ENCODE measurements at regions not wholly inside any gene's neighbourhood (a gene's known extent, or its start where the extent isn't known, plus 50 kb on each side); places are given as distances from the start of the nearest gene placed in this dataset.

GRCh38 chr4:126027601-126028000 is 712.8 kb downstream of the FAT4 start:
- Histone ChIP-seq H3K9ac (ENCODE audit: insufficient read depth in 1 of 2, low read length in 2 of 2) (no peak overlapping the region), H3K27me3 (ENCODE audit: control insufficient read depth in 3 of 3, insufficient read depth in 3 of 3, low read length in 2 of 3) (no peaks in the 10 kb centered on the region), H3K36me3 (ENCODE audit: control insufficient read depth in 4 of 4, insufficient read depth in 4 of 4, low read length in 4 of 4) (no peaks in the 10 kb centered on the region), H3K9me3 (ENCODE audit: control insufficient read depth in 4 of 4, insufficient read depth in 3 of 4, low read length in 3 of 4) (peaks cover 0 to 2% (median 0%) of the 10 kb centered on the region in 4 donors), H3K4me1 (ENCODE audit: control insufficient read depth in 5 of 5, insufficient read depth in 5 of 5, low read length in 5 of 5) (peaks cover 0 to 27% (median 3%) of the 10 kb centered on the region in 5 donors), H3K27ac (ENCODE audit: low read depth in 1 of 2, low read length in 1 of 2) (no peak overlapping the region), H3K4me3 (no peak overlapping the region)
- peak in 1 of 3 donors; percentile 62 for DNase-seq
- TF ChIP-seq, protein P1, sequence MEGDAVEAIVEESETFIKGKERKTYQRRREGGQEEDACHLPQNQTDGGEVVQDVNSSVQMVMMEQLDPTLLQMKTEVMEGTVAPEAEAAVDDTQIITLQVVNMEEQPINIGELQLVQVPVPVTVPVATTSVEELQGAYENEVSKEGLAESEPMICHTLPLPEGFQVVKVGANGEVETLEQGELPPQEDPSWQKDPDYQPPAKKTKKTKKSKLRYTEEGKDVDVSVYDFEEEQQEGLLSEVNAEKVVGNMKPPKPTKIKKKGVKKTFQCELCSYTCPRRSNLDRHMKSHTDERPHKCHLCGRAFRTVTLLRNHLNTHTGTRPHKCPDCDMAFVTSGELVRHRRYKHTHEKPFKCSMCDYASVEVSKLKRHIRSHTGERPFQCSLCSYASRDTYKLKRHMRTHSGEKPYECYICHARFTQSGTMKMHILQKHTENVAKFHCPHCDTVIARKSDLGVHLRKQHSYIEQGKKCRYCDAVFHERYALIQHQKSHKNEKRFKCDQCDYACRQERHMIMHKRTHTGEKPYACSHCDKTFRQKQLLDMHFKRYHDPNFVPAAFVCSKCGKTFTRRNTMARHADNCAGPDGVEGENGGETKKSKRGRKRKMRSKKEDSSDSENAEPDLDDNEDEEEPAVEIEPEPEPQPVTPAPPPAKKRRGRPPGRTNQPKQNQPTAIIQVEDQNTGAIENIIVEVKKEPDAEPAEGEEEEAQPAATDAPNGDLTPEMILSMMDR (IDR thresholded peaks at IDR 0.05; ENCODE audit: control extremely low read depth, extremely low read depth), result no peak
- ATAC-seq (ENCODE audit: insufficient read depth, low FRiP score), result no peak
- WGBS, 2 donors, result 43 to 59% methylated on average over 2 of the region's 2 CpGs

GRCh38 chr4:126028876-126029275 is 714.1 kb downstream of the FAT4 start:
- no peak for ATAC-seq (ENCODE audit: insufficient read depth, low FRiP score)
- Histone ChIP-seq H3K27me3 (ENCODE audit: control insufficient read depth in 3 of 3, insufficient read depth in 3 of 3, low read length in 2 of 3) (no peaks in the 10 kb centered on the region), H3K27ac (ENCODE audit: low read depth in 1 of 2, low read length in 1 of 2) (no peak overlapping the region), H3K4me1 (ENCODE audit: control insufficient read depth in 5 of 5, insufficient read depth in 5 of 5, low read length in 5 of 5) (peaks cover 0 to 22% (median 3%) of the 10 kb centered on the region in 5 donors), H3K9me3 (ENCODE audit: control insufficient read depth in 4 of 4, insufficient read depth in 3 of 4, low read length in 3 of 4) (peaks cover 0 to 2% (median 0%) of the 10 kb centered on the region in 4 donors), H3K9ac (ENCODE audit: insufficient read depth in 1 of 2, low read length in 2 of 2) (no peak overlapping the region), H3K4me3 (no peak overlapping the region), H3K36me3 (ENCODE audit: control insufficient read depth in 4 of 4, insufficient read depth in 4 of 4, low read length in 4 of 4) (no peaks in the 10 kb centered on the region)
- TF ChIP-seq, protein P1 (IDR thresholded peaks at IDR 0.05; ENCODE audit: control extremely low read depth, extremely low read depth), result no peak
- DNase-seq, result peak in 2 of 3 donors; percentile 76 to 80

DNA sequence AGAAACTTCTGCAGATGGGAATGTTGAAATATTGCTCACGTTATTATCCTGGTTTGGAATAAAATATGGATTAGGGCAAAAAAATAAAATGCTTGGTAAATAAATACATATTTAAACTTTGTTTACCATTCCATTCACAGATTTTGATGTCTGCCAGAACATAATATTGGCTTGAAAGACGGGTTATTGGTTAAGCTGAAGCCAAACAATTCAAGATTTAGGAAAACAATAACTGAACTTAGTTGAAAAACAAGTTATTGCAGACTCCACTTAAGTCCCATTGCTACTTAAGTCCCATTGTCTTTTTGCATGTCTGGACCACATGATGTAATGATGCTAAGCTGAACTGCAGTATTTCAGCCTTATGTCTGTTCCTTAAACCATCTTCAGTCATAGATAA is 722.5 kb downstream of the FAT4 start:
- H3K27me3 ChIP-seq (ENCODE audit: control insufficient read depth in 3 of 3, insufficient read depth in 3 of 3, low read length in 2 of 3), result no peaks in the 10 kb centered on the region
- no peak overlapping the region for H3K27ac ChIP-seq (ENCODE audit: low read depth in 1 of 2, low read length in 1 of 2)
- DNase-seq (no peak), ATAC-seq (ENCODE audit: insufficient read depth, low FRiP score) (no peak)
- no peak overlapping the region for H3K9ac ChIP-seq (ENCODE audit: insufficient read depth in 1 of 2, low read length in 2 of 2)
- 76 to 77% methylated on average over 2 of the region's 2 CpGs for WGBS, 2 donors
- H3K36me3 ChIP-seq (ENCODE audit: control insufficient read depth in 4 of 4, insufficient read depth in 4 of 4, low read length in 4 of 4), result no peaks in the 10 kb centered on the region
- TF ChIP-seq, protein P1 (IDR thresholded peaks at IDR 0.05; ENCODE audit: control extremely low read depth, extremely low read depth), result no peak
- no peaks in the 10 kb centered on the region for H3K9me3 ChIP-seq (ENCODE audit: control insufficient read depth in 4 of 4, insufficient read depth in 3 of 4, low read length in 3 of 4)
- peaks cover 0 to 26% (median 3%) of the 10 kb centered on the region in 5 donors for H3K4me1 ChIP-seq (ENCODE audit: control insufficient read depth in 5 of 5, insufficient read depth in 5 of 5, low read length in 5 of 5)
- no peak overlapping the region for H3K4me3 ChIP-seq

GRCh38 chr4:126038502-126039144 is 723.9 kb downstream of the FAT4 start:
- H3K27me3 ChIP-seq (ENCODE audit: control insufficient read depth in 3 of 3, insufficient read depth in 3 of 3, low read length in 2 of 3), result no peaks in the 10 kb centered on the region
- no peak overlapping the region for H3K9ac ChIP-seq (ENCODE audit: insufficient read depth in 1 of 2, low read length in 2 of 2)
- TF ChIP-seq, protein P1 (IDR thresholded peaks at IDR 0.05; ENCODE audit: control extremely low read depth, extremely low read depth), result no peak
- peaks cover 0 to 26% (median 3%) of the 10 kb centered on the region in 5 donors for H3K4me1 ChIP-seq (ENCODE audit: control insufficient read depth in 5 of 5, insufficient read depth in 5 of 5, low read length in 5 of 5)
- WGBS, 2 donors, result 29 to 64% methylated on average over 2 of the region's 2 CpGs
- H3K36me3 ChIP-seq (ENCODE audit: control insufficient read depth in 4 of 4, insufficient read depth in 4 of 4, low read length in 4 of 4), result no peaks in the 10 kb centered on the region
- no peak overlapping the region for H3K27ac ChIP-seq (ENCODE audit: low read depth in 1 of 2, low read length in 1 of 2)
- H3K9me3 ChIP-seq (ENCODE audit: control insufficient read depth in 4 of 4, insufficient read depth in 3 of 4, low read length in 3 of 4), result no peaks in the 10 kb centered on the region
- no peak for ATAC-seq (ENCODE audit: insufficient read depth, low FRiP score)
- no peak overlapping the region for H3K4me3 ChIP-seq
- peak in 2 of 3 donors; percentile 74 to 79 for DNase-seq

Measured in lung (tissue), 11 donors.